Aorta (tissue), 5 donors: ENCODE measurements at regions not wholly inside any gene's neighbourhood (a gene's known extent, or its start where the extent isn't known, plus 50 kb on each side); places are given as distances from the start of the nearest gene placed in this dataset.

Source experiments
- ATAC-seq: fragments of 200-7000 bp; cut with Tn5 transposase; one replicate; pipeline ENCODE4 v1.9.1; 2022; ENCODE audit warnings: moderate library complexity; ENCODE audit not compliant: low FRiP score
- DNase-seq, 2 donors: peaks; one replicate each; pipeline ENCODE4 v3.0.0-alpha.2; 2020
- H3K27ac ChIP-seq, 2 donors: one replicate each; pipeline ENCODE4 v1.5.1; 2013; ENCODE audit warnings: low read length in 2 of 2, mild to moderate bottlenecking in 2 of 2, moderate library complexity in 2 of 2, control low read depth in 1 of 2, inconsistent platforms in 1 of 2, low read depth in 1 of 2
- H3K27me3 ChIP-seq, 2 donors: one replicate each; pipeline ENCODE4 v1.6.1; 2013; ENCODE audit warnings: control low read depth in 1 of 2, low read length in 1 of 2, mild to moderate bottlenecking in 1 of 2, moderate library complexity in 1 of 2; ENCODE audit not compliant: insufficient read depth in 2 of 2, control insufficient read depth in 1 of 2
- H3K36me3 ChIP-seq, 2 donors: one replicate each; pipeline ENCODE4 v1.6.1; 2013; ENCODE audit warnings: control low read depth in 1 of 2, low read length in 1 of 2, mild to moderate bottlenecking in 1 of 2; ENCODE audit not compliant: insufficient read depth in 2 of 2, control insufficient read depth in 1 of 2
- H3K4me1 ChIP-seq, 2 donors: one replicate each; pipeline ENCODE4 v1.6.1; 2013; ENCODE audit warnings: low read length in 2 of 2, control low read depth in 1 of 2, mild to moderate bottlenecking in 1 of 2, moderate library complexity in 1 of 2; ENCODE audit not compliant: insufficient read depth in 2 of 2, control insufficient read depth in 1 of 2
- H3K4me3 ChIP-seq, 2 donors: one replicate each; pipeline ENCODE4 v1.5.1; 2013; ENCODE audit warnings: low read length in 2 of 2, control low read depth in 1 of 2, mild to moderate bottlenecking in 1 of 2
- H3K9me3 ChIP-seq: one replicate; pipeline ENCODE4 v1.6.1; 2013; ENCODE audit warnings: mild to moderate bottlenecking, low read length; ENCODE audit not compliant: control insufficient read depth
- WGBS, 2 donors: extraction: QIAGEN DNeasy Blood & Tissue Kit; methylation state at CpG; one replicate each; pipeline ENCODE4 v1.1.7; 2013; 5-methylcytosine and 5-hydroxymethylcytosine counted together
- intact Hi-C, 2 donors: fragments of 100-400 bp; cut with DNase I; formaldehyde crosslinking; loops; one replicate each; pipeline versions ENCODE4 v1.14.2 to v1.15.0; 2022
- donor health status: healthy with polysubstance abuse.
- donor health status: Bipolar disorder and iron deficiency.
- donor health status: DM: no; HTN: no; CAD: no.
- donor health status: DM: no; HTN: no; CAD: no.
- donor health status: DM: yes; HTN: yes; CAD: no.

DNA sequence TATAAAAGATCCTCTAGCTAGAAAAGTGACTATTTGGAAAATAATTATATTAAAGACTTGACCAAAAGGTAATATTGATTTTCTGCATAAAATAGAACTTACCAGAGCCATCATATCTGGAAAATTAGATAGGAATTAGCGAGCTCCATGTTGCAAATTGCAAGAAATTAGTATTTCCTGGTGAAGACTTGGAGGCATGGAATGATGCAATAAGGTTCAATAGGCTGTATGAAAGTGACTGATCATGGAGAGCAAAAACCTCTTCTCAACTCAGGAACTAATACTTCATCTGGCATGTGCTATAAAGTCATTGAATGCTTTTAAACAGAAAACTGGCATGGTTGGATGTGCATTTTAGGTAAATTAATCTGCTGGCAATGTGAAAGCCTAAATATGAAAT is 66.3 kb upstream of the UFM1 start:
- Histone ChIP-seq H3K36me3 (no peaks in the 10 kb centered on the region), H3K4me1 (no peaks in the 10 kb centered on the region), H3K27me3 (no peaks in the 10 kb centered on the region), H3K9me3 (no peaks in the 10 kb centered on the region), H3K27ac (no peak overlapping the region), H3K4me3 (no peak overlapping the region)
- no peak for ATAC-seq
- intact Hi-C loops = no loop called here
- 67 to 71% methylated on average over 1 of the region's 1 CpG for WGBS, 2 donors
- no peak for DNase-seq

DNA sequence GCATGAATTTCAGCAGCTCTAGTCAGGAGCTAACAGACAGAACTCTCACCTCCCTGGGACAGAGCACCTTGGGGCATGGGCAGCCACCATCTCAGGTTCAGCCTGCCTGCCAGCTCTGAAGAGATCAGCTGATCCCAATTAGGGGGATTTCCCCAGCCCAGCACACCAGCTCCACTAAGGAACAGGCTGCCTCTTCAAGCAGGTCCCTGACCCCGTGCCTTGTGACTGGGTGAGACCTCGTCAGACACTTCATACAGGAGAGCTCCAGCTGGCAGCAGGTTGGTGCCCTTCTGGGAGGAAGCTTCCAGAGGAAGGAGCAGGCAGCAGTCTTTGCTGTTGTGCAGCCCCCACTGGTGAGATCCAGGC is 84.5 kb upstream of the UFM1 start:
- Histone ChIP-seq H3K27ac (no peak overlapping the region), H3K9me3 (no peaks in the 10 kb centered on the region), H3K36me3 (no peaks in the 10 kb centered on the region), H3K27me3 (no peaks in the 10 kb centered on the region), H3K4me1 (no peaks in the 10 kb centered on the region), H3K4me3 (no peak overlapping the region)
- DNase-seq (no peak), ATAC-seq (no peak)
- WGBS, 2 donors = 84 to 86% methylated on average over 2 of the region's 2 CpGs
- intact Hi-C loops = no loop called here

DNA sequence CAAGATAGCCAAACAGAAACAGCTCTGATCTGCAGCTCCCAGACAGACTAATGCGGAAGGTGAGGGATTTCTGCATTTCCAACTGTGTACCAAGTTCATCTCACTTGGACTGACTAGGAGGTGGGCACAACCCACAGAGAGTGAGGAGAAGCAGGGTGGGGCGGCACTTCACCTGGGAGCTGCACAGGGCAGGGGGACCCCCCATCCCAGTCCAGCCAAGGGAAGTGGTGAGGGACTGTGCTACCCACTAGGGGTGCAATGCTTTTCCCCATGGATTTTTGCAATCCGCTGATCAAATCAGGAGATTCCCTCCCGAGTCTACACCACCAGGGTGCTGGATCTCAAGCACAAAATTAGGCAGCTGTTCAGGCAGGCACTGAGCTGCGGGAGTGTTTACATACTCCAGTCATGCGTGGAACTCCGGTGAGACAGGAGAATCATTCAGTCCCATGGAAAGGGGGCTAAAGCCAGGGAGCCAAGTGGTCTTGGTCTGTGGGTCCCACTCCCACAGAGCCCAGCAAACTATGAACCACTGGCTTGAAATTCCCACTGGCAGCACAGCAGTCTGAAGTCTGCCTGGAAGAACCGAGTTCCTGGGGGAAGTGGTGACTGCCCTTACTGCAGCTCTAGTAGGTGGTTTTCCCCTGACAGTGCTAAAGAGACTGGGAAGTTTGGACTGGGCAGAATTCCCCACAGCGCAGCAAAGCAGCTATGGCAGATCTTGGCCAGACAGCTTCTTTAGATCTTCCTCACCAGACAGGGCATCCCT is 85.1 kb upstream of the UFM1 start:
- no peaks in the 10 kb centered on the region for H3K27me3 ChIP-seq
- intact Hi-C loops = no loop called here
- H3K4me3 ChIP-seq = no peak overlapping the region
- no peak overlapping the region for H3K27ac ChIP-seq
- DNase-seq (no peak), ATAC-seq (no peak)
- H3K4me1 ChIP-seq = no peaks in the 10 kb centered on the region
- no peaks in the 10 kb centered on the region for H3K9me3 ChIP-seq
- 66 to 74% methylated on average over 9 of the region's 9 CpGs for WGBS, 2 donors
- no peaks in the 10 kb centered on the region for H3K36me3 ChIP-seq

DNA sequence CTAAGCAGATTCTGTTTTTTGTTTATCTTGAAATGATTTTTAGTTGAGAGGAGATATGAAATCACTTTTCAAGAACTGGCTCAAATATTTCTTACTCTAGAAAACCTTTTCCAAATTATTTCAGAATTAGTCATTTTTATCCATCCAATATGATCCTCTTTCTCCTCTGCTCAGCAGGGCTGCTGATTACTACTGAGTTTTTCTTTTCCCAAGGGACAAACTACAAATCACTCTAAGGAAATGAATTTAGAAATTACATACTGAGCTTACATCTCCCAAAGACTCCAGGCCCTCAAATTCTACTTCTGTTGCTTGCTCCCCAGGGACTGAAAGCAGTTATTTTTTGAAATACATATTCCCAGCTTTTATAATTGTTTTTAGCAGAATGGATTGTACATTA is 87.4 kb upstream of the UFM1 start:
- no peaks in the 10 kb centered on the region for H3K36me3 ChIP-seq
- no peaks in the 10 kb centered on the region for H3K27me3 ChIP-seq
- no peaks in the 10 kb centered on the region for H3K9me3 ChIP-seq
- no peak for DNase-seq
- no peak overlapping the region for H3K4me3 ChIP-seq
- intact Hi-C loops = no loop called here
- no peaks in the 10 kb centered on the region for H3K4me1 ChIP-seq
- no peak for ATAC-seq
- H3K27ac ChIP-seq = no peak overlapping the region

DNA sequence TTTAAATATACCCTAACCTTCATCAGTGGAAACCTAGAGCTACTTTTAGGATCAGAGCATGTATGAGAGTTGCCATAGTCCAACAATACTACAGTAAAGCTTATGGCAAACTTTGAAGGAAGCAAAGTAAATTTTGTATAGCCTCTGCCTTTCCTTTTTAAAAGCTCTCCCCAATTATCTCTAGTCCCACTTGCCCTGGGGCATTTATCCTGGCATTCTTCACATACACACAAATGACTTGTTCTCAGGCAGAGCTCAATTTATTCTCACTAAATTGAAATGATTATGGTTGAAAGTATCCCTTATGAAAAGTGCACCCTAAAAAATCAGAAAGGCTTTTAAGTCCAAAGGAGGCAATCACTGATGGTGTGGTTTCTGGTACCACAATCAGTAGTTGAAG is 94.1 kb upstream of the UFM1 start:
- no peak overlapping the region for H3K27ac ChIP-seq
- no peaks in the 10 kb centered on the region for H3K4me1 ChIP-seq
- H3K4me3 ChIP-seq = no peak overlapping the region
- no peaks in the 10 kb centered on the region for H3K9me3 ChIP-seq
- ATAC-seq (no peak), DNase-seq (no peak)
- no peaks in the 10 kb centered on the region for H3K36me3 ChIP-seq
- H3K27me3 ChIP-seq = no peaks in the 10 kb centered on the region
- intact Hi-C loops = no loop called here

DNA sequence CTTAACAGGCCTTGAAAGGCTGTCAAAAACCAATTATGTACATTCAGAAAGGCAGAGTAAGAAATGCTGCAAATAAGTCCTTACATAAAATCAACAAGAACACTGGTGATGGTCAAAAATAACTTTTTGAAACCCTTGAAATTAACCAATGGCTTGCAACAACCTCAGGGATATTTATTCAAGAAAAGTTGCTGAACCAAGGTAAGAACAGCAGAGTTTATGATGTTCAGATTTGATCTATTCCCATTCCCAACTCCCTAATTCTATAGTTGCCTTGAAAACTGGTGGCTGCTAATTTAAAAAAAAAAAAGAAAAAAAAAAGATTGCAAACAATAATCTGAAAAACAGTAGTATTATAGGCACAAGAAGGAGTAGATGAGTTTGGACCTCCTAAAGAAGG is 109.8 kb upstream of the UFM1 start:
- Histone ChIP-seq H3K4me3 (no peak overlapping the region), H3K4me1 (no peaks in the 10 kb centered on the region), H3K27me3 (no peaks in the 10 kb centered on the region), H3K27ac (no peak overlapping the region), H3K36me3 (no peaks in the 10 kb centered on the region), H3K9me3 (no peaks in the 10 kb centered on the region)
- intact Hi-C loops = no loop called here
- ATAC-seq = no peak
- no peak for DNase-seq

DNA sequence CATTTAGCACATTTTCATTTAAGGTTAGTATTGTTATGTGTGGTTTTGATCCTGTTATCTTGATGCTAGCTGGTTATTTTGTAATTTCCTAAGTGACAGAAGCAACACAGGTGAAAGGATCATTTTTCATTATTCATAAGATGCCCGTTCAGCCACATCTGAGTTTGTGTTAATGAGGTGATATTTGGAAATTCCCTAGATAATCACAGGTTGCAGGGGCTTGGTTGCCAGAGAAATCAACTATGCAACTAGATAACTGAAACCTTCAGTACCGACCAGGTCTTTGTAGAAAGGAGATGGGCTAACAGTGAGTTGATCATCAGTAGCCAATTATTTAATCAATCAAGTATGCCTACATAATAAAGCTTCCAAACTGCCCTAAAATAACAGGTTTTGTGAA is 121.3 kb upstream of the UFM1 start:
- WGBS, 2 donors = 77 to 80% methylated on average over 2 of the region's 2 CpGs
- DNase-seq (no peak), ATAC-seq (no peak)
- Histone ChIP-seq H3K27ac (no peak overlapping the region), H3K36me3 (no peaks in the 10 kb centered on the region), H3K4me1 (no peaks in the 10 kb centered on the region), H3K4me3 (no peak overlapping the region), H3K9me3 (no peaks in the 10 kb centered on the region), H3K27me3 (no peaks in the 10 kb centered on the region)
- intact Hi-C loops = no loop called here

DNA sequence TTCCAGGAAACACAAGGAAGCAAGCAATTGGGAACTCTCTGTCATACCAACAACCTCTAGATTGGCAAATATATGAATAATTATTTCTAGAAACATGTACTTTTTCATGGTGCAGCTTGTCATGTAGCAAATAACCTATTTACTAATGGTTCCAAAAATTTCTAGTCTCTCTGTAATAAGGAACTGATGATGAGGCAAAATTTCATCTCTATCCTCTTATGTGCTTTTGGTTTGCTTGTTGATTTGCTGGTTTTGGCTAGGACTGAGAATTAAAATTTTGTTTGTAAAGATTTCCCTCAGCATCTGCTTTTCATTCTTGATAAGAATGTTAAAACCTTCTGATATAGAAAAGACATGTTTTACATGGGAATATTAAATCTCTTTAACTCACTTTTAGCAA is 123.2 kb upstream of the UFM1 start:
- Histone ChIP-seq H3K27me3 (no peaks in the 10 kb centered on the region), H3K4me3 (no peak overlapping the region), H3K9me3 (no peaks in the 10 kb centered on the region), H3K36me3 (no peaks in the 10 kb centered on the region), H3K4me1 (no peaks in the 10 kb centered on the region), H3K27ac (no peak overlapping the region)
- DNase-seq (no peak), ATAC-seq (no peak)
- intact Hi-C loops = no loop called here

DNA sequence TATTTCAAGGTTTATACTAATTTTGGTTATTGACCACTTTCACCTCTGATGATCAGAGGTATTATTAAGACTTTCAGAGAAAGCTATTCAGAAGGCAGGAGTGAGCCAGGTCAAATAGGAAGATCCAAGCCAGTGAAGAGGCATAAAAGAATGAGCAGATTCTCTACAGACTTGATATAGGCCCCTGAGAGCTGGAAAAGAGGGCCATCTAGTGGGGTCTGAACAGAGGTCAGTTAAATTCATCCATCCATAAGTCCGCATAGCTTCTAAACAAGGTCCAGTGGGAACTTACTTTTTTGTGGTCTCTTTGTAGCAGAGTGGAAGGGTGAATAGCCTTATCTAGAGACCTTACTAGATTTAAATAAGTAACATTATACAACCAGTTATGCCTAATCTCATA is 126.6 kb upstream of the UFM1 start:
- no peak overlapping the region for H3K4me3 ChIP-seq
- intact Hi-C loops = no loop called here
- 63 to 72% methylated on average over 1 of the region's 1 CpG for WGBS, 2 donors
- H3K36me3 ChIP-seq = no peaks in the 10 kb centered on the region
- H3K4me1 ChIP-seq = no peaks in the 10 kb centered on the region
- H3K27me3 ChIP-seq = no peaks in the 10 kb centered on the region
- no peak for ATAC-seq
- H3K9me3 ChIP-seq = no peaks in the 10 kb centered on the region
- no peak overlapping the region for H3K27ac ChIP-seq
- DNase-seq = no peak
